Activated CD8-positive, alpha-beta memory T cell treated with anti-CD3 and anti-CD28 coated beads, Interleukin-2, amount 50 U/mL, for 48 hours (primary cell): ENCODE measurements at regions not wholly inside any gene's neighbourhood (a gene's known extent, or its start where the extent isn't known, plus 50 kb on each side); places are given as distances from the start of the nearest gene placed in this dataset.
"Not testable (repeated sequence)": the region's sequence is repeated elsewhere in the genome, so short reads cannot be mapped to it uniquely, and the experiment has no call there.

Experiments
- DNase-seq: peaks from one replicate; pipeline ENCODE4 v3.0.0-alpha.2; 2020

- DNase-seq = no peak
Observed at GRCh38 chr2:64923385-64923710, 65.9 kb upstream of the SLC1A4 start.

GRCh38 chr2:64924170-64924934, 64.8 kb upstream of the SLC1A4 start:
- DNase-seq = no peak

GRCh38 chr2:64925930-64926722, 63.1 kb upstream of the SLC1A4 start:
- not testable (repeated sequence) for DNase-seq

GRCh38 chr2:64928813-64929212, 60.4 kb upstream of the SLC1A4 start:
- DNase-seq = no peak

GRCh38 chr2:64929333-64929732, 59.9 kb upstream of the SLC1A4 start:
- DNase-seq = no peak

- no peak for DNase-seq
Observed at GRCh38 chr2:64930258-64930671, 58.9 kb upstream of the SLC1A4 start.

- DNase-seq = no peak
Observed at GRCh38 chr2:64931246-64932115, 57.7 kb upstream of the SLC1A4 start.

- DNase-seq = no peak
Observed at GRCh38 chr2:64932116-64932370, 57.2 kb upstream of the SLC1A4 start.

GRCh38 chr2:64932371-64933216, 56.6 kb upstream of the SLC1A4 start:
- DNase-seq = no peak

- DNase-seq = no peak
Observed at GRCh38 chr2:64934530-64934929, 54.7 kb upstream of the SLC1A4 start.

GRCh38 chr2:64936809-64937208, 52.4 kb upstream of the SLC1A4 start:
- DNase-seq = no peak

GRCh38 chr2:64937314-64937686, 51.9 kb upstream of the SLC1A4 start:
- DNase-seq = not testable (repeated sequence)

- DNase-seq = no peak
Observed at GRCh38 chr2:64937687-64938491, 51.3 kb upstream of the SLC1A4 start.

GRCh38 chr2:64938607-64939285, 50.5 kb upstream of the SLC1A4 start:
- DNase-seq = no peak

- no peak for DNase-seq
Observed at GRCh38 chr2:64939332-64939917, 49.8 kb upstream of the SLC1A4 start.
